Testis (tissue), 2 donors: ENCODE measurements at regions not wholly inside any gene's neighbourhood (a gene's known extent, or its start where the extent isn't known, plus 50 kb on each side); places are given as distances from the start of the nearest gene placed in this dataset.

Experiments
- POLR2A ChIP-seq: fragments of 450-650 bp; IDR thresholded peaks from one replicate; pipeline ENCODE4 v1.6.1; 2017; ENCODE audit warnings: antibody characterized with exemption, mild to moderate bottlenecking, moderate library complexity
- TF ChIP-seq, protein P1 (sequence below), 3 experiments: fragments of 450-650 bp in 2 of 3; fragments of 200-600 bp in 1 of 3; sonication (generic) in 1 of 3; IDR thresholded peaks; one replicate each; pipeline ENCODE4 v1.5.1; 2016 to 2019; ENCODE audit warnings: antibody characterized with exemption in 3 of 3, mild to moderate bottlenecking in 2 of 3, moderate library complexity in 1 of 3

DNA sequence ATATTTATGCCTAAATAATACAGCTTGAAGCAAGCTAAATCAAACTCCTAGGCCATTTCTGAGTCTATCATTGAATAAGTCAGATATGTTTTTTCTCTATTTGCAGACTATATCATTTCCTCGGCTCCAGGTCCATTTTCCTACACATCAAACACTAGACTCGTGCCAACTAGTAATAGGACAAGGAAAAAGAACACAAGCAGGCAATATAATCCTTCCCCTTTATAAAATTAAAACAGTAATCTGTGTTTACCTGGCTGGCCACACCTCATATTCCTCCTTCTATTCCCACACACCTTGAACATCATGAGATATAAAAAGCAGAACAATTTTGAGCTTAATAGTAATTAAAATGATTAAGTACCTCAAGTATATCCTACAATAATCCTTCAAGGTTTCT lies 325.7 kb downstream of the TFEC start:
- no peak for TF ChIP-seq POLR2A
- TF ChIP-seq, protein P1, sequence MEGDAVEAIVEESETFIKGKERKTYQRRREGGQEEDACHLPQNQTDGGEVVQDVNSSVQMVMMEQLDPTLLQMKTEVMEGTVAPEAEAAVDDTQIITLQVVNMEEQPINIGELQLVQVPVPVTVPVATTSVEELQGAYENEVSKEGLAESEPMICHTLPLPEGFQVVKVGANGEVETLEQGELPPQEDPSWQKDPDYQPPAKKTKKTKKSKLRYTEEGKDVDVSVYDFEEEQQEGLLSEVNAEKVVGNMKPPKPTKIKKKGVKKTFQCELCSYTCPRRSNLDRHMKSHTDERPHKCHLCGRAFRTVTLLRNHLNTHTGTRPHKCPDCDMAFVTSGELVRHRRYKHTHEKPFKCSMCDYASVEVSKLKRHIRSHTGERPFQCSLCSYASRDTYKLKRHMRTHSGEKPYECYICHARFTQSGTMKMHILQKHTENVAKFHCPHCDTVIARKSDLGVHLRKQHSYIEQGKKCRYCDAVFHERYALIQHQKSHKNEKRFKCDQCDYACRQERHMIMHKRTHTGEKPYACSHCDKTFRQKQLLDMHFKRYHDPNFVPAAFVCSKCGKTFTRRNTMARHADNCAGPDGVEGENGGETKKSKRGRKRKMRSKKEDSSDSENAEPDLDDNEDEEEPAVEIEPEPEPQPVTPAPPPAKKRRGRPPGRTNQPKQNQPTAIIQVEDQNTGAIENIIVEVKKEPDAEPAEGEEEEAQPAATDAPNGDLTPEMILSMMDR (IDR thresholded peaks at IDR 0.05): no peak
